Tibial artery (tissue), 4 donors: ENCODE measurements at regions not wholly inside any gene's neighbourhood (a gene's known extent, or its start where the extent isn't known, plus 50 kb on each side); places are given as distances from the start of the nearest gene placed in this dataset.

ENCODE experiments used
- DNase-seq, 2 donors: peaks; one replicate each; pipeline ENCODE4 v3.0.0-alpha.2; 2019
- H3K27ac ChIP-seq, 2 donors: fragments of 200-600 bp; sonication (generic) in 1 of 2; 1 replicate in 1 of 2; 2 replicates in 1 of 2; pipeline ENCODE4 v1.5.1; 2018 to 2019; ENCODE audit warnings: mild to moderate bottlenecking in 1 of 2
- H3K27me3 ChIP-seq, 2 donors: fragments of 200-600 bp; sonication (generic) in 1 of 2; one replicate each; pipeline versions ENCODE4 v1.5.1 to v1.6.0; 2016 to 2019
- H3K36me3 ChIP-seq, 3 donors: fragments of 200-600 bp; sonication (generic) in 2 of 3; one replicate each; pipeline ENCODE4 v1.5.1; 2016 to 2019; ENCODE audit warnings: mild to moderate bottlenecking in 2 of 3
- H3K4me1 ChIP-seq, 4 donors: fragments of 200-600 bp; sonication (generic) in 2 of 4; 1 replicate in 3 of 4; 2 replicates in 1 of 4; pipeline ENCODE4 v1.5.1; 2016 to 2019
- H3K4me3 ChIP-seq, 2 donors: fragments of 200-600 bp; sonication (generic) in 1 of 2; 1 replicate in 1 of 2; 2 replicates in 1 of 2; pipeline ENCODE4 v1.5.1; 2018 to 2019; ENCODE audit warnings: mild to moderate bottlenecking in 2 of 2
- H3K9me3 ChIP-seq, 3 donors: fragments of 200-600 bp; sonication (generic) in 1 of 3; one replicate each; pipeline ENCODE4 v1.5.1; 2016 to 2019
- CTCF ChIP-seq, 2 experiments: fragments of 200-600 bp in 1 of 2; fragments of 450-650 bp in 1 of 2; IDR thresholded peaks; one replicate each; pipeline ENCODE4 v1.5.1; 2017 to 2019; ENCODE audit warnings: antibody characterized with exemption in 2 of 2, mild to moderate bottlenecking in 1 of 2, moderate library complexity in 1 of 2
- intact Hi-C: fragments of 100-400 bp; cut with DNase I; formaldehyde crosslinking; loops from one replicate; pipeline ENCODE4 v1.15.0; 2023; ENCODE audit warnings: low total_unique reads

DNA sequence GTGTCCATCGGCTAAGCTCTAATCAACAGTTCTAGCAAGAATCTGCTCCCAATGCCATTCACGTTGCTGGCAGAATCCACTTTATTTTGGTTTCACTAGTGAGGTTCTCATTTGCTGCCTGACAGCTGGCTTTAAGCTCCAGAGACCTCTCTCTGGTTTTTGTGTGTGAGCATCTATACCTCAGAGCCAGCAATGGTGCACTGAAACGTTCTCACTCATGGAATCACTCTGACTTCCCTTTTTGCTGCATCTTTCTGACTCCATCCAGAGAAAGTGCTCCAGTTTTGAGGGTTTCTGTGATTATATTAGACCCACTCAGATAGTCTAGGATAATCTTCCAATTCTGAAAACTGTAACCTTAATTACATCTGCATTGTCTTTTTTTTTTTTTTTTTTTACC is 596.6 kb downstream of the RNF144A start:
- no peak for TF ChIP-seq CTCF (IDR thresholded peaks at IDR 0.05)
- no peaks in the 10 kb centered on the region for H3K4me1 ChIP-seq
- H3K36me3 ChIP-seq, result no peaks in the 10 kb centered on the region
- no peak overlapping the region for H3K4me3 ChIP-seq
- H3K9me3 ChIP-seq, result no peaks in the 10 kb centered on the region
- intact Hi-C loops, result no loop called here
- no peak overlapping the region for H3K27ac ChIP-seq
- peaks cover 0 to 4% of the 10 kb centered on the region in 2 donors for H3K27me3 ChIP-seq
- no peak for DNase-seq

DNA sequence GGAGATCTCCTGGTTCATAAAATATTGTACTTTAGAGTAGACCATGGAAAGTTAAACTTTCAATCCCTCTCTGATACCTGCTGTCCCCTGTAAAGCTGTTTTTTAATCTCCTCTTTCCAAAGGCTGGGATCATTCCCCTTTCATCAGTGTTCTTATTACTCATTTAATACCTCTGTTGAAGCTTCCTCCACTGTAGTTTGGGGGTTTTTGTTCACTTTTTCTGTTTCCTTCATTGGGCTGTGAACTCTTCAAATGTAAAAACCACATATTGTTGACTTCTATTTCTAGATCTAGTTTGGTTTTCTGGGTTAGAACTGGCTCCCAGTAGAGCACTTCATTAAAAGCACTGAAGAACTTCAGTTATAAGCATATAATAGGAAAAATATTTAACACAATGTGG is 598.1 kb downstream of the RNF144A start:
- Histone ChIP-seq H3K27ac (no peak overlapping the region), H3K27me3 (peaks cover 0 to 3% of the 10 kb centered on the region in 2 donors), H3K36me3 (no peaks in the 10 kb centered on the region), H3K9me3 (no peaks in the 10 kb centered on the region), H3K4me1 (no peaks in the 10 kb centered on the region), H3K4me3 (no peak overlapping the region)
- TF ChIP-seq CTCF (IDR thresholded peaks at IDR 0.05), result no peak
- DNase-seq, result no peak
- intact Hi-C loops, result no loop called here

- Histone ChIP-seq H3K9me3 (no peaks in the 10 kb centered on the region), H3K4me3 (no peak overlapping the region), H3K27ac (no peak overlapping the region), H3K4me1 (no peaks in the 10 kb centered on the region), H3K36me3 (no peaks in the 10 kb centered on the region), H3K27me3 (no peaks in the 10 kb centered on the region)
- intact Hi-C loops, result no loop called here
- no peak for TF ChIP-seq CTCF (IDR thresholded peaks at IDR 0.05)
- no peak for DNase-seq
These were observed 599.4 kb downstream of the RNF144A start for GRCh38 chr2:7516484-7517063.

GRCh38 chr2:7517088-7517487 is 599.9 kb downstream of the RNF144A start:
- intact Hi-C loops, result no loop called here
- no peak for TF ChIP-seq CTCF (IDR thresholded peaks at IDR 0.05)
- Histone ChIP-seq H3K27me3 (no peaks in the 10 kb centered on the region), H3K27ac (no peak overlapping the region), H3K9me3 (no peaks in the 10 kb centered on the region), H3K36me3 (no peaks in the 10 kb centered on the region), H3K4me3 (no peak overlapping the region), H3K4me1 (no peaks in the 10 kb centered on the region)
- no peak for DNase-seq

GRCh38 chr2:7517851-7518250 is 600.6 kb downstream of the RNF144A start:
- H3K27me3 ChIP-seq, result no peaks in the 10 kb centered on the region
- no peak for TF ChIP-seq CTCF (IDR thresholded peaks at IDR 0.05)
- H3K27ac ChIP-seq, result no peak overlapping the region
- no peak overlapping the region for H3K4me3 ChIP-seq
- no peaks in the 10 kb centered on the region for H3K4me1 ChIP-seq
- DNase-seq, result no peak
- intact Hi-C loops, result no loop called here
- H3K9me3 ChIP-seq, result no peaks in the 10 kb centered on the region
- no peaks in the 10 kb centered on the region for H3K36me3 ChIP-seq
